ENCODE measurements at regions not wholly inside any gene's neighbourhood (a gene's known extent, or its start where the extent isn't known, plus 50 kb on each side); places are given as distances from the start of the nearest gene placed in this dataset.
A peak's percentile ranks its signal among the peaks of the same experiment; 100 is the strongest.

DNA sequence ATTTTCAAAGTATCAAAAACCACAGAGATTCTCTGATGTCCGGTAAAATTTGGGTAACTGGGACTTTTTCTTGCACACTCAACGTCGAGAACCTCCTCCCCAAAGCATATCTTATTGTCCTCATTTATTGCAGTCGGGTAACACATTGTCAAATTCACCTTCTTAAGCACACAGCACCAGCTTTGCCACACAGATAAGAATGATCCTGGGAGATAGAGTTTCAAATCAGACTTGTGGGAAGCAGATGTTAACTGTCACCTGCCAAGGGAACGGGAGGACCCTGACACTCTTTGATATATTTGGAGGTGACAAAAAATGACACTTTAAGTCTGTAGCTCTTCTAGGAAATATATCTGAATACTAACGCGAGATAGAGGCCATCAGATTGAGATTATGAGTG, 282.1 kb upstream of the BMP2 start:
- DNase-seq: peak; percentile 10

DNA sequence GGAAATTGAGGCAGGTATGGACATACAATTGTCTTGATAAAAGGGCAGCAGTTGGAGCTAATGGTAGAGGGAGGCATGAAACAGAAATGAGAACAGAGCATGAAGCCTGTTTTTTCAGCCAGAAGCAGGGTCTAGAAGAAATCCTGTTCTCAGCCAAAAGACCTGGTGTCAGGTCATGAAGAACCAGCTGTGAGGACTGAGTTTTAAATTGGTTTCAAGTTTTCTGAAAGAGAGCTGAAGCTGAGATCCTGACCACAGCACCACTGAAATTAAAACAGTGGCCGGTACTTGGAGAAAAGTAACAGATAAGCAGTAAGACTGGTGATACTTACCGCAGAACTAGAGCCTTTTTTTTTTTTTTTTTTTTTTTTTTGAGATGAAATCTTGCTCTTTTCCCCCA, 283.8 kb upstream of the BMP2 start:
- no peak for DNase-seq

- no peak for DNase-seq
These were observed 285.0 kb upstream of the BMP2 start for GRCh38 chr20:6482486-6482885.

DNA sequence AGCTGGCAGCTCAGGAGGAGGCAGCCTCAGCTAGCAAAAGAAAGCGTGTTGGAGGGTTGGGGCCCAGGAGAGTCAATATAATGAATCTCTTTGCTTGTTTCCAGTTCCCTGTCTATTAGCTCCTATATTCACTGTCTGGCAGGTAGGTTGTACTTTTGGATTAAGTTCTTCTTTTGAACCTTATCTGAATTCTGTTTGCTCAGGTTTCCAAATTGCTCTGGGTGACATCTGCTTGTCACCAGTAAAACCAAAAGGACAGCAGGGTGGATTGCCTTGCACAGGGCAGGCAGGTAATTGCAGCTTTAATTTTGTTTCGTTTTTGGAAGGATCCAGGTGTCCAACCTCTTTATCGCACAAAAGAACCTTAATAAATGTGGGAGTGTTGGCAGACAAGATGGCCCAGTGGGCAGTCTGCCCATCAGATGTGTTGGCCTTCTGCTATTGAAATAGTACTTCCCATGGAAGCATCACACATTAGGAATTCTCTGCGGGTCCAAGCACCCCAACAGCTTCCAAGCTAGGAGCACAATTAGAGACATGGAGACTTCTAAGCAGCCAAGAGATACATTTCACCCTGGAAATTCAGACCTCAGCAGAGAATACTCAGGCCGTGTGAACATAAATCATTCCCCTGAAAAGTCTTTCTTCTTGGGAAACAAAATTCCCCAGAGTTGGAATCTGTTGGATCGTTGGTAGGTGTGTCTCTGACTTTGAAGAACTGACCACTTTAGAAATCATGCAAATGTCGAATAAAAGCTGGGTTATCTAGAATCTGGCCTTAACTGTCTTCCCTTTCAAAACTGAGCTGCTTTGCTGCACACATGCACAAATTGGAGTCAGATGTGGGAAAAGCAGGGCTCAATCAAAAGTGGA, 286.9 kb upstream of the BMP2 start:
- peak; percentile 97 for DNase-seq

GRCh38 chr20:6473197-6473596, 294.3 kb upstream of the BMP2 start:
- peak; percentile 39 for DNase-seq

DNA sequence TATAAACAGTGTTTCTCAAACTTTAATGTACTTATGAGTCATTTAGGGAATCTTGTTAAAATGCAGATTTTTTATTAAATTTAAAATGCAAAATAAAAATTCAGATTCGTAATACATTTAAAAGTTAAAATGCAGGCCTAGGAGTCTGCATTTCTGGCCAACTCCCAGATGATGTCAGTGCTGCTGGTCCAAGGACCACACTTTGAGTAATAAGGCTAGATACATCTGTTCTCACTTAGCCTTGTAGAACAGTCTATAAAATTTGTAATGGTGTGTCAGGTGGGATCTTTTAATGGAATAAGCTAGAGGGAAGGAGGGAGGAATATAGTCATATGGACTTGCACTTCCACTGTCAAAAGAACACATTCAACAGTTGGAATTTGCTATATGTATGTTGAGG, 295.6 kb upstream of the BMP2 start:
- DNase-seq: no peak

- DNase-seq: no peak
These were observed 296.3 kb upstream of the BMP2 start for GRCh38 chr20:6471110-6471647.

- DNase-seq: no peak
These were observed 297.8 kb upstream of the BMP2 start for GRCh38 chr20:6469695-6470094.

DNA sequence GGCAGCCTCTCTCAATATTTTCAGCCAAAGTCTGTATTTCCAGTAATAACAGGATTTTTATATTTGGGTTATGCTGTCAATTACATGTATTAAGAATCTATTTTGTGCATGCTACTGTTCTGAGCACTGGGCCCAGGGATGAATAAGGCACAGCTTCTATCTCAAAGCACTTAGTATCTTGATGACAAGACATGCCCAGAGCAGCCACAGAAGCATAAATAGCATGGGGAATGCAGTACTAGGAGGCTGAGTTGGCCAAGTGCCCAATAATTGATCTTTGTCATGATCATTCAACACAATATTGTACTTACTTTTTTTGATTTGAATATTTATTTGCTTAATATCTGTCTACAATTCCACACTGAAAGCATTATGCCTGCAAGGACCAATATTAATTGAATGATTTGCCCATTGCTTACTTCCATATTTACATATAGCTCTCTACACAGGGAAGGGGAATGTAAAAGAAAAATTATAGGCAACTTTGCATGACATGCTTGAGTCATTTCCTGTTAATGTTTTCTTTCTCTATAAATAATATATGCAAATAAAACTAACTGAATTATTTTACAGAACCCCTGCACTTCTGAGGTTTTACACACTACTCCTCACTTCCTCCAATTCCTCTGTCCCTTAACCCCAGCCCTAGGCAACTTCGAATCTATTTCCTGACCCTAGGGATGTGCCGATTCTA, 298.9 kb upstream of the BMP2 start:
- DNase-seq: no peak

DNA sequence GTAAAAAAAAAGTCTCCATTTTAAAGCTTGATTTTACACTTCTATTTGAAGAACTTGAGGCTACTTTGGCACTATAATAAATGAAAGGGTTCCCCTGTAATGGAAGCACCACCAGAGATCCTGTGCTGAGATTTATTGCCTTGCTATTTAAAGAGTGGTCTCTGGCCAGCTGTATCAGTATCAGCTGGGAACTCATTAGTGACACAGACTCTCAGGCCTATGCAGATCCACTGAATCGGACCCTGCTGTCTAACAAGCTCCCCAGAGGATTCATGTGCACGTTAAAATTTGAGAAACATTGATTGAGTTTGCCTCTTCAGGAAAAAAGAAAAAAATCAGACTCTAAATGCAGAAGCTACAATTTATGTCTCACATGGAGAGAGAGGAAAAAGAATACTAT, 299.9 kb upstream of the BMP2 start:
- DNase-seq: no peak

DNA sequence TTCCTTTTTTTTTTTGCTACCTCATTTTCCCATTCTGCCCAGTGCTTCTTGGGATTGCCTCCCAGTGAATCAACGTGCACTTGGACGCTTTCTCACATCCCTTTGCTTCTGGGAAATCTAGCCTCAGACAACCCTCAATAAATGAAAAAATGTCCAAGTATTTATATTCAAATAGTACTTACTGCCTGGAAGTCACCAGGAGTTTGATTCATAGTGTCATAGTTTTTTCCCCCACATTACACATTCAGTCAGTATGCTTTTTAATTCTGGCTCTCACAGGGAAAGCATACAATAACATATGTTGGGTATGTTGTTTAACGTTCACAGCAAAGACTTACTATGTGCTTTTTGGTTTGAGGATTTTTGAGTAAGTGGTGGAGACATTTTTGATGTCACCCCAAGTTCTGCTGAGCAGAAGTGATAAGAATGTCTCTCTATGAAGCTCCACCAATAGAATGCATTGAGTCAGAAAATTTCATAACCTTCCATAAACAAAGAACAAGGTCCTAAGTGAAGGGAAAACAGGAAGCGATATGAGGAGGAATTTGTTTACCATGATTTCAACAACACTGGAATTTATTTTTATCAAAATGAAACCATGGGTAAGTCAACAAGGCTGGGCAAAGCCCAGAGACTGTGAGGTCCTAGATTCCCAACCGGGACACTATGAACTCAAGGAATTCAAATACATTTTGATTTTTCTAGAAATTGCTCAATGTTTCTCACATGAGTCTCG, 301.2 kb upstream of the BMP2 start:
- DNase-seq: no peak

GRCh38 chr20:6450841-6451240, 316.6 kb upstream of the BMP2 start:
- no peak for DNase-seq

GRCh38 chr20:6440443-6440799, 317.6 kb upstream of the FERMT1 start:
- DNase-seq: no peak

DNA sequence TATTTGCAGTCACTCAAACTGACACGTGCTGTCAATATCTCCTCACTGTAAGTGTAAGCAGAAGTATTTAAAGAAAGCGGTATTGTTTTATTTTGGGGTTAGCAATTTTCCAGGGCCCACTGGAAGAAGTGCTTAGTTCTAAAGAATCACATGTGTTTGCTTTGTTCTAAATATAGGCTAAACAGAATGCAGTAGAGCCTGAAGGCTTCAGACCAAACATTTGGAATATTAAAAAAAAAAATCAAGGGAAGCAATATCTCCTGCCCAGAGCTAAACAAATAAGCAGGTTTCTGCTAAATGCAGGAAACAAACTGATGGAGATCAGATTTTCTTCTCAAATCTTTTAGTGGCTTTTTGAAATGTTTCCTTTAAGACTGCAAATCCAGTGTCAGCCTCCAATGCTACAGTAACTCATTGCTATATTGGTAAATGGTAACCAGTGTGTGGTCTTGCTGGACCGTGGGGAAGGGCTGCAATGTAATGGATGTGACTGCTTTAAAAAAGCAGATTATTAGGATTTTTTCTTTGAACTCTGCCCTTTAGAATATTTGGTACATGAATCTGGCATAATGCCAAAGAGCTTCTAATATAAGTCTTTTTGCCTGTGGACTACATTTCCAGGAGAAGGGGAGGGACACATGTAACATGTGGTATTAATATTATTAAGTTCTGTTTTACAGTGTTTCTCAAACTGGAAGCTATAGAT, 317.1 kb upstream of the FERMT1 start:
- DNase-seq: no peak

GRCh38 chr20:6434131-6434530, 311.3 kb upstream of the FERMT1 start:
- no peak for DNase-seq

- no peak for DNase-seq
These were observed 307.6 kb upstream of the FERMT1 start for GRCh38 chr20:6430381-6430780.

DNA sequence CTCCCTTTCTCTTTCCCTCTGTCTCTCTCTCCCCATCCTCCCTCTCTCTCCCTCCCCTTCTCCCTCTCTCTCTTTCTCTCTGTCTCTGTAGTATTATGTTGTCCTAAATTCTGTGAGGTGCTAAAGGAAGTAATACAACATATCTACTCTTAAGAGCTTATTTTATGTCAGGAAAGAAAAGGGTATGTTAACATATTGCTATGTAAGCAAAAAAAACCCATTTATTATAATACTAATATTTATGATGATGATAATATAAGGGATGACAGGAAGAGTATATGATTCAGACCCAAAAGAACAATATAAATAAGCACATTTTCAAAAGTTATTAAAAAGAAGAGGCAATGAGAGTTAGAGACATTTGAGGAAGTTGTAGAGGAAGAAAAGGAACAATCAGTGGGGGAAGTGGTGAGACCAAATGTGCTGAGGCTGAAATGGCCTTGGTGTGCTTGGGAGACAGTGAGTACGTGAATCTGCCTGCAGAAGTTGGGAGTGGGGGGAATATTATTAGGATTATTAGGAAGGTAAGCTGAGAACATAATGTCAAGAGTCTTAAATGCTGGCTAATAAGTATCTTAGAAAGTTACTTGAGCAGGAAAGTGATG, 303.6 kb upstream of the FERMT1 start:
- no peak for DNase-seq

GRCh38 chr20:6421321-6422248, 298.8 kb upstream of the FERMT1 start:
- peak; percentile 35 for DNase-seq

GRCh38 chr20:6420336-6420735, 297.5 kb upstream of the FERMT1 start:
- DNase-seq: no peak

- DNase-seq: no peak
These were observed 295.9 kb upstream of the FERMT1 start for GRCh38 chr20:6418732-6419131.

DNA sequence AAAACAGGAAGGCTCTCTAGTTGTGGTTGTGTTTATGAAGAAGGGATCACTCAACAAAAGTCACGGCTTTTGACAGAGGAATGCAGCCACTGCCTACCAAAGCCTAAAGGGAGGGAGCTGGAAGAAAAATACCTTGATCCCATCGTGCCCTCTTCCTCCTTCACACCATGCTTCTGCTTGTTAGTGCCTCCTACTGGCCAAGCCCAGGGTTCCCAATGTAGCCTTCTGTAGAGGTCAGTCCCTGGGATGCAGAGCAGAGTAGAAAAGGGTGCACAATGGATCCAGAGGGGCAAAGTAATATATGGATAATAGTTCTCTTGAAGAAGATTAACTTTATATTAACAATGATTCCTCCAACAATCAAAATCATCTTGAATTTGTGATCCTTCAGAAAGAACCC, 293.5 kb upstream of the FERMT1 start:
- peak; percentile 64 for DNase-seq

Data from NCI-H146 (cell line).